SKM-1 (cell line): ENCODE measurements at regions not wholly inside any gene's neighbourhood (a gene's known extent, or its start where the extent isn't known, plus 50 kb on each side); places are given as distances from the start of the nearest gene placed in this dataset.
"Not testable (repeated sequence)": the region's sequence is repeated elsewhere in the genome, so short reads cannot be mapped to it uniquely, and the experiment has no call there.

Experiments
- DNase-seq: peaks from one replicate; lab custom pipeline; 2025; ENCODE audit not compliant: unreplicated experiment; lab: John Stamatoyannopoulos, UW

- DNase-seq = no peak
Measured at GRCh38 chr6:21708320-21708580, 114.7 kb downstream of the SOX4 start.

DNA sequence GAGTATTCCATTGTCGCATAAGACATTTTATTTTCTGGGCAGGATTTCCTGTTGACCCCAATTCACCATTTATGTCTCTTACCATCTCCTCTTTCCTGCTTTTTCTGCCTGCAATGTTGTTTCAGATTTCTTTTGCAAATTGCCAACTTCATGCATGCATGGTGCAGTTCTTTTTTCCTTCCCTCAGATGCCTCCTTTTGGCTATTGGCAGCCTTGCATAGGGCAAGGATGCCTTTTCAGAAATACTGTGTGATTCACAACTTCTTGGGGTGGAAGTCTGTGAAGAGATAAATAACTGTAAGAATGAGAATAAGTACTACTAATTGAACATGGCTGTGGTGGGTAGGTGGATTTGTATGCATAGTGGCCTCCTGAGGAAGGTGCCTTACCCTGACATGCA, 116.7 kb downstream of the SOX4 start:
- DNase-seq = no peak

DNA sequence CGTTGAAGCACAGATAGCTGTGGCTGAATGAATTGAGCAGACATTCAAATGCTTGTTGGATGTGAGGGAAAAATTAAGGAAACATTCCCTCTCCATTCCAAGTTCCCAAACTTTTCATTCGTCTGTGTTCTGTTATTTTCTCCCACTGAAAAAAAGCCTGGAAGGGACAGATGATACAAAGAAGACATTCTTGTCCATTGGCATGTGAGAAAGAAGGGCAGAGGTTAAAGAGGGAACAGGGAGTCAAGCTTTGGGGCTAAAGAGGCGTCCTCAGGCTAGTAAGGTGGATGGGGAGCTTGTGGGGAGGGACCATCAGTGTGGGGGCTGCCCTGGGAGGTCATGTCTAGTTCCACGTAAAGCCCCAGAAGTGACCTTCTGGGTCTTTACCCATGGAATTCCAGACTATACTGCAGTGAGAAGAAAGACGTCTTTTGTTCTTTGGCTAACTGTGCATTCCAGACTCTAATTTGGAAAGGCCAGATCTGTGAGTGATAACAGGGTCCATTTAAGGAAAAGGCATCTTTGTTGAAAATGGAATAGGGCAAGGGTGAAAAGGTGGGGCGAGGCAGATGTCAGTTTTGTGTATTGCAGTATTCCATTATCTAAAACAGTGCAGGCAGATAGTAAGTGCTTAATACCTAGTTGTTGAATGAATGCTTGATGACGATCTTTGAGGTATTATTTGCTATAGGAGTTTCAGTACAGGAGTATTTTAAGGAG, 117.5 kb downstream of the SOX4 start:
- no peak for DNase-seq

GRCh38 chr6:21712213-21712612, 118.7 kb downstream of the SOX4 start:
- no peak for DNase-seq

DNA sequence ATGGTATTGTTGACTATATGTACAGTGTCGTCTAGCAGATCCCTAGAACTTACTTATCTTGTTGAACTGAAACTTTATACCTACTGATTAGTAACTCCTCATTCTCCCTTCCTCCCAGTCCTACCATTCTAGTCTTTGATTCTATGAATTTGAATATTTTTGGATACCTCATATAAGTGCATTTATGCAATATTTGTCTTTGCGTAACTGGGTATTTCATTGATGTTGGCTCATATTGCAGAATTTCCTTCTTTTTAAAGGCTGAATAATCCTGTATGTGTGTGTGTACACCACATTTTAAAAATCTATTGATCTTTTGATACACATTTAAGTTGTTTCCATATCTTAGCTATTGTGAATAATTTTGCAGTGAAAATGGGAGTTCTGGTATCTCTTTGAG, 119.9 kb downstream of the SOX4 start:
- no peak for DNase-seq

- no peak for DNase-seq
Measured at GRCh38 chr6:21715180-21715579, 121.6 kb downstream of the SOX4 start.

DNA sequence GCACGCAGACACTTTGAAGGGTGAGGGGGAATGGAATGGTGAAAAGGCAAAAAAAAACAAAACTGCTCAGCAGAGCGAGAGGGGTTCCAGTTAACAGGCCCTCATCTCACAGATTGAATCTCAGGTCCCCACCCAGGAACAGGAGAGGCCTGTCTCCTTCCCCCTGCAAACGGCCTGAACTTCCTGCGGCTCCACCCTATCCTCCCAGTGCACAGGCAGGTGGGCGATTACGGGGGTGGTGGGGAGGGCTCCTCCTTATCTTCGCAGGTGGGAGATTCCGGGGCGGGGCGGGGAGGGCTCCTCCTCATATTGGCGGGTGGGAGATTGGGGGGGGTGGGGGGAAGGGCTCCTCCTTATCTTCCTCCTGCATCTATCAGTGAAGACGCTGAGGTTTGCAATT, 129.0 kb downstream of the SOX4 start:
- DNase-seq = no peak

DNA sequence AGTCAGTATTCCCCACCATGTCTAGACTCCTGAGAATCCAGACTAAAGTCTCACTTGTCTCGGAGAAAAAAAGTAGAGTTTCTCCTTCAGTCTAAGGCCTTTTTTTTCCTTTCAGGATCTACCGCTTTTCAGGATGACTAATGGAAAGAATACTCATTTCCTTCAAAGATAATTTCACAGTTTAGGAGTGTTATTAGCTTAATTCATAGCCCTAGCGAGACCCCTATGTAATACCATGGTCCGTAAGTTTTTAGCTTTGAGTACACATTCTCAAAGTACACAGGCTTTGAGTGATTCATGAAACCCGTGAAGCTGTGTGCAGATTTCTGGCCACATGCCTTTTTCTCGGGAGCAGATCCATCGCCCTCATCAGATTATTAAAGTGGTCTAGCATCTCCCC, 133.1 kb downstream of the SOX4 start:
- DNase-seq = no peak

- DNase-seq = no peak
Measured at GRCh38 chr6:21728141-21728540, 134.6 kb downstream of the SOX4 start.

GRCh38 chr6:21729431-21729830, 135.9 kb downstream of the SOX4 start:
- no peak for DNase-seq

GRCh38 chr6:21730533-21730932, 137.0 kb downstream of the SOX4 start:
- no peak for DNase-seq

DNA sequence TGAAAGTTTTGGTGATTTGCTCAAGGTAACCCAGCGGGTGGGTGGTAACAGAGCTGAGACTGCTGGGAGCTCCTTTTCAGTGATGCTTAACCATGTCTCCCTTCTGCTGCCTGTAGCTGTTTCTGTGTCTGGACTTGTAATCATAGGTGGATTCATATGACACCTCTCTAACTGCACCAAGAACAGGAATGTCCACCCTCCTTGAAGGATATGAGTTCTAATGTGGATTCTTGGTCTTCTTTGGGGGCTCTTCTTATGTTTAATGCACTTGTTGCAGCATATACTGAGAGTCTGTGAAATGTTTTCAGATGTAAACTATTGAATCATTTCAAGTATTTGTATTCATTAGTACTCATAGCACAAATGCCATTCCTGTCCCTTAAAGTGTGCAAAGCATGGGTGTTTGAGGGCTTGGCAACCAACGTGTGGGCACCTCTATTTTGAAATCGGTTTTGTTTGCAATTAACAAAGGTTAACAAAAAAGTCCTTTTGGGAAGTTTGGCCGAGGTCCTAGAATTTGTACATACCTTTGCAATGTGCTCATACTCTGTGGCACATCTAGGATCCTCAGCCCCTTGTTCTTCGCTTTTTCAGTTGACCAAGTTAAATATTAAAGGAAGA, 138.0 kb downstream of the SOX4 start:
- DNase-seq = no peak

GRCh38 chr6:21732032-21732730, 138.6 kb downstream of the SOX4 start:
- DNase-seq = not testable (repeated sequence)

DNA sequence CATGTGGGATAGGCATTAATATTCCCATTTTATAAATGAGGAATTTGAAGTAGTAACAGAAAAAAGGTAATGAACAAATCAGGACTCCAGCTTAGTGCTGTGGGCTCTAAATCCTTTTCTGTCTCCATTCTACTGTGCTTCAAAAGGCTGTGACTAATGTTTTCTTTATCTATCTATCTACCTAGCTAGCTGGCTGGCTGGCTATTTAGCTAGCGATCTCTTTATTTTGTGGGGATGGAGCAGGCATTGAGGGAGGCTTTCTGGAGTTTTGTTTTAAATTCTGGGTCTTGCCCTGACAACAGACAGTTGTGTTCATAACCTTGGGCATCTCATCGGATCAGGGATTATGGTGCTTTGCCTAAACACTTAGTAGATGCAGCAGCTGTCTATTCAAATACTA, 139.2 kb downstream of the SOX4 start:
- no peak for DNase-seq

GRCh38 chr6:21733311-21733710, 139.8 kb downstream of the SOX4 start:
- no peak for DNase-seq

DNA sequence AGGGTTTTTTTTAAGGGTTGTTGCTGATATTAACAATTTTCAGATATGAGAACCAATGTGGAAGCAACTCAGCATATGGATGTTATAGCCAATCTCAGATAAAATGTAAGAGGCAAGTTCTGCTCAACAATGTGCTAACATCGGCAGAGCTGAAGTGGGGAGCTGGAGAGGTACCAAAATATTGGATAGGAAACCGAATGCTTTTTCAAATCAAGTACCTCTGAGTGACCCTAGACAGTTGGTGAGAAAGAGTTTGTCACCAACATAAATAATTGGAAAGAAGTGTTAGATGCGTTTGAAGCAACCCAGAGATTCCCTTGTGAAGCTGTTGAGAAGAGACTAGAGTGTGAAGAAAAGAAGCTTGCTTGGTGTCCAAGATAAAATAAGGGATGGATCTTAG, 140.7 kb downstream of the SOX4 start:
- no peak for DNase-seq

GRCh38 chr6:21738180-21739094, 144.9 kb downstream of the SOX4 start:
- DNase-seq = no peak

GRCh38 chr6:21739241-21739640, 145.7 kb downstream of the SOX4 start:
- no peak for DNase-seq

- no peak for DNase-seq
Measured at GRCh38 chr6:21739838-21740237, 146.3 kb downstream of the SOX4 start.

- no peak for DNase-seq
Measured at GRCh38 chr6:21740376-21741124, 147.0 kb downstream of the SOX4 start.
